OCI-LY1 (cell line): ENCODE measurements at regions not wholly inside any gene's neighbourhood (a gene's known extent, or its start where the extent isn't known, plus 50 kb on each side); places are given as distances from the start of the nearest gene placed in this dataset.

Source experiments
- EZH2 ChIP-seq: fragments of 200-600 bp; sonication (generic), shearing (Covaris generic); IDR thresholded peaks from 2 replicates; pipeline ENCODE4 v1.8.0; 2017; ENCODE audit warnings: borderline replicate concordance, mixed run types, mild to moderate bottlenecking, antibody characterized with exemption, low read length, moderate library complexity, mixed read lengths
- TF ChIP-seq, protein P1 (sequence below): fragments of 200-600 bp; sonication (generic), shearing (Covaris generic); IDR thresholded peaks from 2 replicates; pipeline ENCODE4 v1.5.1; 2017; ENCODE audit warnings: mild to moderate bottlenecking, antibody characterized with exemption, low read length, moderate library complexity, mixed read lengths

DNA sequence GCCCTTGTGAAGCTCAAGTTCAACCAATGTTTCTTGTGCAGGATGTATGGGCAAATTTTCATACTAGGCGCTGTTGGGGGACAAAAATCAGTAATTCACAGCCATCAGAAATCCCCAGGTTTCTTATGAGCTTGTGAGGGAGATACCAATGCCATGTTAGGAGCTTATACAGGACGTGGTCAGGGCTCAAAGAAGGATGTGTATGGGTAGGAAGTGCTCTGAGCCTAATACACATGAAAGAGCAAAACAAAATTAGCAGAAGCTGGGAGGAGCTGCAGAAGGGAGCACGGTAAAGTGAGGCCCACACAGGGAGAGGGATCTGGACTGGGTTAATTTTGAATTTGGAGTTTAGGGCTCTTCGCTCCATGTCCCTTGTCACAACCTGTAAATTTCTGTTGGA, 114.6 kb upstream of the MAP3K1 start:
- TF ChIP-seq EZH2: no peak
- TF ChIP-seq, protein P1, sequence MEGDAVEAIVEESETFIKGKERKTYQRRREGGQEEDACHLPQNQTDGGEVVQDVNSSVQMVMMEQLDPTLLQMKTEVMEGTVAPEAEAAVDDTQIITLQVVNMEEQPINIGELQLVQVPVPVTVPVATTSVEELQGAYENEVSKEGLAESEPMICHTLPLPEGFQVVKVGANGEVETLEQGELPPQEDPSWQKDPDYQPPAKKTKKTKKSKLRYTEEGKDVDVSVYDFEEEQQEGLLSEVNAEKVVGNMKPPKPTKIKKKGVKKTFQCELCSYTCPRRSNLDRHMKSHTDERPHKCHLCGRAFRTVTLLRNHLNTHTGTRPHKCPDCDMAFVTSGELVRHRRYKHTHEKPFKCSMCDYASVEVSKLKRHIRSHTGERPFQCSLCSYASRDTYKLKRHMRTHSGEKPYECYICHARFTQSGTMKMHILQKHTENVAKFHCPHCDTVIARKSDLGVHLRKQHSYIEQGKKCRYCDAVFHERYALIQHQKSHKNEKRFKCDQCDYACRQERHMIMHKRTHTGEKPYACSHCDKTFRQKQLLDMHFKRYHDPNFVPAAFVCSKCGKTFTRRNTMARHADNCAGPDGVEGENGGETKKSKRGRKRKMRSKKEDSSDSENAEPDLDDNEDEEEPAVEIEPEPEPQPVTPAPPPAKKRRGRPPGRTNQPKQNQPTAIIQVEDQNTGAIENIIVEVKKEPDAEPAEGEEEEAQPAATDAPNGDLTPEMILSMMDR: no peak
